Vagina (tissue), 2 donors: ENCODE measurements at regions not wholly inside any gene's neighbourhood (a gene's known extent, or its start where the extent isn't known, plus 50 kb on each side); places are given as distances from the start of the nearest gene placed in this dataset.

ENCODE experiments used
- DNase-seq, 2 donors: peaks; one replicate each; pipeline ENCODE4 v3.0.0-alpha.2; 2017; ENCODE audit errors: extremely low spot score in 2 of 2
- H3K27ac ChIP-seq: fragments of 200-600 bp; sonication (generic); one replicate; pipeline ENCODE4 v1.5.1; 2019
- H3K27me3 ChIP-seq: fragments of 200-600 bp; sonication (generic); one replicate; pipeline ENCODE4 v1.5.1; 2019
- H3K36me3 ChIP-seq, 2 donors: fragments of 200-600 bp; sonication (generic); one replicate each; pipeline ENCODE4 v1.5.1; 2017 to 2019
- H3K4me1 ChIP-seq: fragments of 200-600 bp; sonication (generic); one replicate; pipeline ENCODE4 v1.5.1; 2019
- H3K4me3 ChIP-seq, 2 donors: fragments of 200-600 bp; sonication (generic); 1 replicate in 1 of 2; 2 replicates in 1 of 2; pipeline ENCODE4 v1.5.1; 2016 to 2019
- H3K9me3 ChIP-seq: fragments of 200-600 bp; sonication (generic); one replicate; pipeline ENCODE4 v1.5.1; 2019
- CTCF ChIP-seq, 3 experiments: fragments of 450-650 bp in 2 of 3; fragments of 200-600 bp in 1 of 3; sonication (generic) in 1 of 3; IDR thresholded peaks; one replicate each; pipeline ENCODE4 v1.5.1; 2017 to 2019; ENCODE audit warnings: antibody characterized with exemption in 3 of 3, mild to moderate bottlenecking in 2 of 3, moderate library complexity in 2 of 3
- POLR2A ChIP-seq, 2 donors: fragments of 450-650 bp; IDR thresholded peaks; one replicate each; pipeline ENCODE4 v1.6.1; 2017; ENCODE audit warnings: antibody characterized with exemption in 2 of 2, mild to moderate bottlenecking in 2 of 2, moderate library complexity in 2 of 2
- POLR2AphosphoS5 ChIP-seq, 2 donors: sonication (generic); formaldehyde crosslinking; IDR thresholded peaks; one replicate each; pipeline ENCODE4 v1.9.0; 2017; ENCODE audit warnings: antibody characterized with exemption in 2 of 2, mild to moderate bottlenecking in 2 of 2, low read depth in 1 of 2; ENCODE audit not compliant: insufficient read depth in 1 of 2
- intact Hi-C: fragments of 100-400 bp; cut with DNase I; formaldehyde crosslinking; loops from one replicate; pipeline ENCODE4 v1.15.1; 2023

DNA sequence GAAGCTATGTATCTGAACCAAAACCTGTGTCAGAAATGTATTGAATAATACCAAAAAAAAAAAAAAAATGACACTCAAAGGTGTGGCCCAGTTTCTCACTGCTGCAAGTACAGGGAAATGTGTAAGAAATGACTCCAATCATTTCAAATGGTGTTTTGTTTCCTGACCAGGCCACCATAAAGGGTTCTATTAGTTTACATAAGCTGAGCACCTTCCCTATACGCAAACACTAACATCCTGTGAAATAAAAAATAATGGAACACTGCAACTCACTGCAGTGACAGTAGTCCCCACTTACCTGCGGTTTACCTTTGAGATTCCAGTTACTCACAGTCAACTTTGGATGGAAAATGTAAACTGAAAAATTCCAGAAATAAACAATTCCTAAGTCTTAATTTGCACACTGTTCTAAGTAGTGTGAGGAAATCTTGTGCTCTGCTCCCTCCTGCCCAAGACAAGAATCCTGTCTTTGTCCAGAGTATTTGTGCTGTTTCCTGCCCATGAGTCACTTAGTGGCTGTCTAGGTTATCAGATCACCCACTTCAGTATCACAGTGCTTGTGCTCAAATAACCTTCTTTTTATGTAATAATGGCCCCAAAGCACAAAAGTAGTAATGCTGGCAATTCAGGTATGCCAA lies 265.3 kb downstream of the RCHY1 start:
- no peaks in the 10 kb centered on the region for H3K4me1 ChIP-seq
- H3K36me3 ChIP-seq: no peaks in the 10 kb centered on the region
- H3K4me3 ChIP-seq: no peak overlapping the region
- H3K9me3 ChIP-seq: no peaks in the 10 kb centered on the region
- TF ChIP-seq CTCF (IDR thresholded peaks at IDR 0.05): no peak
- no peak for TF ChIP-seq POLR2A (IDR thresholded peaks at IDR 0.05)
- no peak for TF ChIP-seq POLR2AphosphoS5 (IDR thresholded peaks at IDR 0.05; ENCODE audit: insufficient read depth in 1 of 2, low read depth in 1 of 2)
- H3K27ac ChIP-seq: no peak overlapping the region
- H3K27me3 ChIP-seq: no peaks in the 10 kb centered on the region
- intact Hi-C loops: no loop called here
- DNase-seq: no peak

GRCh38 chr4:75244325-75244724 lies 269.9 kb downstream of the RCHY1 start:
- intact Hi-C loops: no loop called here
- no peaks in the 10 kb centered on the region for H3K4me1 ChIP-seq
- no peaks in the 10 kb centered on the region for H3K27me3 ChIP-seq
- no peaks in the 10 kb centered on the region for H3K9me3 ChIP-seq
- no peak overlapping the region for H3K27ac ChIP-seq
- no peak overlapping the region for H3K4me3 ChIP-seq
- TF ChIP-seq POLR2A (IDR thresholded peaks at IDR 0.05) (no peak), POLR2AphosphoS5 (IDR thresholded peaks at IDR 0.05; ENCODE audit: insufficient read depth in 1 of 2, low read depth in 1 of 2) (no peak), CTCF (IDR thresholded peaks at IDR 0.05) (no peak)
- no peaks in the 10 kb centered on the region for H3K36me3 ChIP-seq
- no peak for DNase-seq

DNA sequence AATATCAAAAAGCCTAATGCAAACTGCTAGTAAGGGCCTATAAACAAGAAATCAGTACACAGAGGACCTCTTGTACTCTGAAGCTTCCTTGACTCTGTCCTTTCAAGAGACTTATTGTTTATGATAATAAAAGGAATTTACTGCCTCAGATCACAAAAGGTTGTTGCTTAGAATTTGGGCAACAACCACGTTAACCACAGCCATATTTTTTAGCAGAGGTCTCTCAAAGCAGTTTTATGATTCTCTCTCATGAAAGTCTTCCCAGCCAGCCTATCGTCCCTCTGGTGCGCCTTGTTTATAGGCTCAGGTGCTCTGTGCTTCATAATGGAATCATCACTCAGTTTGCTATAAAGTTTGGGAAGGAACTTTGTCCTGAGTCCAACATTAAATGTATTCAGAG lies 270.6 kb downstream of the RCHY1 start:
- Histone ChIP-seq H3K4me1 (no peaks in the 10 kb centered on the region), H3K4me3 (no peak overlapping the region), H3K9me3 (no peaks in the 10 kb centered on the region), H3K27ac (no peak overlapping the region), H3K27me3 (no peaks in the 10 kb centered on the region), H3K36me3 (no peaks in the 10 kb centered on the region)
- intact Hi-C loops: no loop called here
- DNase-seq: no peak
- TF ChIP-seq POLR2A (IDR thresholded peaks at IDR 0.05) (no peak), POLR2AphosphoS5 (IDR thresholded peaks at IDR 0.05; ENCODE audit: insufficient read depth in 1 of 2, low read depth in 1 of 2) (no peak), CTCF (IDR thresholded peaks at IDR 0.05) (no peak)

- Histone ChIP-seq H3K9me3 (no peaks in the 10 kb centered on the region), H3K27me3 (no peaks in the 10 kb centered on the region), H3K27ac (no peak overlapping the region), H3K4me3 (no peak overlapping the region), H3K36me3 (no peaks in the 10 kb centered on the region), H3K4me1 (no peaks in the 10 kb centered on the region)
- DNase-seq: no peak
- TF ChIP-seq POLR2AphosphoS5 (IDR thresholded peaks at IDR 0.05; ENCODE audit: insufficient read depth in 1 of 2, low read depth in 1 of 2): no peak
- no peak for TF ChIP-seq CTCF (IDR thresholded peaks at IDR 0.05)
- no peak for TF ChIP-seq POLR2A (IDR thresholded peaks at IDR 0.05)
- intact Hi-C loops: no loop called here
Measured at GRCh38 chr4:75235359-75235951, 278.7 kb downstream of the RCHY1 start.

- no peak overlapping the region for H3K27ac ChIP-seq
- H3K4me3 ChIP-seq: no peak overlapping the region
- no peaks in the 10 kb centered on the region for H3K27me3 ChIP-seq
- H3K4me1 ChIP-seq: no peaks in the 10 kb centered on the region
- no peak for DNase-seq
- intact Hi-C loops: no loop called here
- no peaks in the 10 kb centered on the region for H3K9me3 ChIP-seq
- H3K36me3 ChIP-seq: no peaks in the 10 kb centered on the region
- TF ChIP-seq CTCF (IDR thresholded peaks at IDR 0.05): no peak
Measured at GRCh38 chr4:75232546-75232945, 281.7 kb downstream of the RCHY1 start.
